ENCODE measurements at regions not wholly inside any gene's neighbourhood (a gene's known extent, or its start where the extent isn't known, plus 50 kb on each side); places are given as distances from the start of the nearest gene placed in this dataset.

GRCh38 chr4:57496697-57497471 is 386.7 kb upstream of the IGFBP7 start:
- TF ChIP-seq CTCF (IDR thresholded peaks at IDR 0.05) = no peak
- TF ChIP-seq SMC3 (IDR thresholded peaks at IDR 0.05; ENCODE audit: low read depth, low read length) = no peak
- no peak for TF ChIP-seq EP300 (IDR thresholded peaks at IDR 0.05; ENCODE audit: borderline replicate concordance in 1 of 2, low read depth in 1 of 2, low read length in 1 of 2)
- no peak for TF ChIP-seq USF2 (IDR thresholded peaks at IDR 0.05; ENCODE audit: borderline replicate concordance, low read depth, low read length)
- no peak for TF ChIP-seq GABPA (IDR thresholded peaks at IDR 0.05; ENCODE audit: low read depth)
- TF ChIP-seq POLR2AphosphoS5 (IDR thresholded peaks at IDR 0.05; ENCODE audit: low read depth, low read length) = no peak
- TF ChIP-seq RAD21 (IDR thresholded peaks at IDR 0.05; ENCODE audit: low read length) = no peak

All from SK-N-SH (cell line).